Neural cell (in vitro differentiated cells): ENCODE measurements at regions not wholly inside any gene's neighbourhood (a gene's known extent, or its start where the extent isn't known, plus 50 kb on each side); places are given as distances from the start of the nearest gene placed in this dataset.

Source experiments
- EP300 ChIP-seq: fragments of 450-650 bp; conservative IDR thresholded peaks from 2 replicates; pipeline ENCODE4 v1.6.1; 2014; ENCODE audit warnings: antibody characterized with exemption, mild to moderate bottlenecking, moderate library complexity; ENCODE audit not compliant: poor library complexity, severe bottlenecking
- EZH2 ChIP-seq: fragments of 200-600, 300-800 bp; shearing (Covaris generic), sonication (generic); IDR thresholded peaks from 2 replicates; pipeline ENCODE4 v1.6.1; 2014; ENCODE audit warnings: antibody characterized with exemption, low read length, borderline replicate concordance, mild to moderate bottlenecking; ENCODE audit not compliant: insufficient read depth, poor library complexity, severe bottlenecking
- POLR2AphosphoS5 ChIP-seq: IDR thresholded peaks from 2 replicates; pipeline ENCODE4 v1.6.1; 2012
- RAD21 ChIP-seq: fragments of 450-650 bp; conservative IDR thresholded peaks from 2 replicates; pipeline ENCODE4 v1.6.1; 2014; ENCODE audit warnings: antibody characterized with exemption, mild to moderate bottlenecking, moderate library complexity
- SMC3 ChIP-seq: fragments of 450-650 bp; conservative IDR thresholded peaks from 2 replicates; pipeline ENCODE4 v1.6.1; 2014; ENCODE audit warnings: antibody characterized with exemption, mild to moderate bottlenecking, moderate library complexity; ENCODE audit not compliant: poor library complexity
- TAF1 ChIP-seq: IDR thresholded peaks from 2 replicates; pipeline ENCODE4 v1.6.1; 2012; ENCODE audit warnings: low read depth
- TF ChIP-seq, protein P1 (sequence below): fragments of 450-650 bp; IDR thresholded peaks from 2 replicates; pipeline ENCODE4 v1.5.1; 2014; ENCODE audit warnings: antibody characterized with exemption, mild to moderate bottlenecking, moderate library complexity; ENCODE audit not compliant: poor library complexity, severe bottlenecking
- TF ChIP-seq, protein P2 (sequence below): IDR thresholded peaks from 2 replicates; pipeline ENCODE4 v1.6.1; 2012; ENCODE audit warnings: borderline replicate concordance

DNA sequence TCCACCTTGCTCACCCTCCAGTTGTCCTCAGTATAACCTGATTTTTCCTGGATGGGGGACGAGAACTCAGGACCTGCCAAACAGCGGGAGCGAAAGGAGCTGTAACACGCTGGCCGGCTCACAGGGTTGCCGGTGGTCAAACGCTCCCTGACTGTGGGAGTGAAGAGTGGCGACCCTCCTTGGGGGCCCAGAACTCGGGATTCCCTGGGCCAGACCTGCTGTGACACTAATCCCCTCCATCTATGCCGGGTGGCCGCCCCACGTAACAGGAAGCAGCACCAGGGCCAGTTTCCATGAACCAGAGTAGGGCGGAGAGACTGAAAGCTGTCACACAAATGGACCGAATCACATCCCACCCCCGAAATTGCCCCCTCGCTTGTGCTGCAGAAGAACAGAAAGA is 1809.2 kb upstream of the ACO1 start:
- TF ChIP-seq, protein P1, sequence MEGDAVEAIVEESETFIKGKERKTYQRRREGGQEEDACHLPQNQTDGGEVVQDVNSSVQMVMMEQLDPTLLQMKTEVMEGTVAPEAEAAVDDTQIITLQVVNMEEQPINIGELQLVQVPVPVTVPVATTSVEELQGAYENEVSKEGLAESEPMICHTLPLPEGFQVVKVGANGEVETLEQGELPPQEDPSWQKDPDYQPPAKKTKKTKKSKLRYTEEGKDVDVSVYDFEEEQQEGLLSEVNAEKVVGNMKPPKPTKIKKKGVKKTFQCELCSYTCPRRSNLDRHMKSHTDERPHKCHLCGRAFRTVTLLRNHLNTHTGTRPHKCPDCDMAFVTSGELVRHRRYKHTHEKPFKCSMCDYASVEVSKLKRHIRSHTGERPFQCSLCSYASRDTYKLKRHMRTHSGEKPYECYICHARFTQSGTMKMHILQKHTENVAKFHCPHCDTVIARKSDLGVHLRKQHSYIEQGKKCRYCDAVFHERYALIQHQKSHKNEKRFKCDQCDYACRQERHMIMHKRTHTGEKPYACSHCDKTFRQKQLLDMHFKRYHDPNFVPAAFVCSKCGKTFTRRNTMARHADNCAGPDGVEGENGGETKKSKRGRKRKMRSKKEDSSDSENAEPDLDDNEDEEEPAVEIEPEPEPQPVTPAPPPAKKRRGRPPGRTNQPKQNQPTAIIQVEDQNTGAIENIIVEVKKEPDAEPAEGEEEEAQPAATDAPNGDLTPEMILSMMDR: no peak
- TF ChIP-seq RAD21 (no peak), EZH2 (no peak), SMC3 (no peak), POLR2AphosphoS5 (no peak), EP300 (no peak), TAF1 (no peak)
- TF ChIP-seq, protein P2, sequence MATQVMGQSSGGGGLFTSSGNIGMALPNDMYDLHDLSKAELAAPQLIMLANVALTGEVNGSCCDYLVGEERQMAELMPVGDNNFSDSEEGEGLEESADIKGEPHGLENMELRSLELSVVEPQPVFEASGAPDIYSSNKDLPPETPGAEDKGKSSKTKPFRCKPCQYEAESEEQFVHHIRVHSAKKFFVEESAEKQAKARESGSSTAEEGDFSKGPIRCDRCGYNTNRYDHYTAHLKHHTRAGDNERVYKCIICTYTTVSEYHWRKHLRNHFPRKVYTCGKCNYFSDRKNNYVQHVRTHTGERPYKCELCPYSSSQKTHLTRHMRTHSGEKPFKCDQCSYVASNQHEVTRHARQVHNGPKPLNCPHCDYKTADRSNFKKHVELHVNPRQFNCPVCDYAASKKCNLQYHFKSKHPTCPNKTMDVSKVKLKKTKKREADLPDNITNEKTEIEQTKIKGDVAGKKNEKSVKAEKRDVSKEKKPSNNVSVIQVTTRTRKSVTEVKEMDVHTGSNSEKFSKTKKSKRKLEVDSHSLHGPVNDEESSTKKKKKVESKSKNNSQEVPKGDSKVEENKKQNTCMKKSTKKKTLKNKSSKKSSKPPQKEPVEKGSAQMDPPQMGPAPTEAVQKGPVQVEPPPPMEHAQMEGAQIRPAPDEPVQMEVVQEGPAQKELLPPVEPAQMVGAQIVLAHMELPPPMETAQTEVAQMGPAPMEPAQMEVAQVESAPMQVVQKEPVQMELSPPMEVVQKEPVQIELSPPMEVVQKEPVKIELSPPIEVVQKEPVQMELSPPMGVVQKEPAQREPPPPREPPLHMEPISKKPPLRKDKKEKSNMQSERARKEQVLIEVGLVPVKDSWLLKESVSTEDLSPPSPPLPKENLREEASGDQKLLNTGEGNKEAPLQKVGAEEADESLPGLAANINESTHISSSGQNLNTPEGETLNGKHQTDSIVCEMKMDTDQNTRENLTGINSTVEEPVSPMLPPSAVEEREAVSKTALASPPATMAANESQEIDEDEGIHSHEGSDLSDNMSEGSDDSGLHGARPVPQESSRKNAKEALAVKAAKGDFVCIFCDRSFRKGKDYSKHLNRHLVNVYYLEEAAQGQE: no peak
